ENCODE measurements at regions not wholly inside any gene's neighbourhood (a gene's known extent, or its start where the extent isn't known, plus 50 kb on each side); places are given as distances from the start of the nearest gene placed in this dataset.

- H3K27me3 ChIP-seq, result no peaks in the 10 kb centered on the region
- no peak overlapping the region for H3K27ac ChIP-seq
- H3K36me3 ChIP-seq, result no peaks in the 10 kb centered on the region
- H3K4me3 ChIP-seq, result no peak overlapping the region
- 63% methylated on average over 7 of the region's 7 CpGs for WGBS
- H3K9me3 ChIP-seq, result no peaks in the 10 kb centered on the region
- DNase-seq (ENCODE audit: low spot score in 2 of 2), result no peak
- no peak for TF ChIP-seq EP300 (IDR thresholded peaks at IDR 0.05)
- no peak for TF ChIP-seq CTCF (IDR thresholded peaks at IDR 0.05)
- no peak for TF ChIP-seq POLR2AphosphoS5 (IDR thresholded peaks at IDR 0.05)
- no peak for TF ChIP-seq POLR2A (IDR thresholded peaks at IDR 0.05)
- H3K4me1 ChIP-seq, result peaks cover 11% of the 10 kb centered on the region
These were observed 307.3 kb upstream of the MPDZ start for GRCh38 chr9:13586587-13587374.

- no peak overlapping the region for H3K27ac ChIP-seq
- H3K27me3 ChIP-seq, result no peaks in the 10 kb centered on the region
- WGBS, result 92% methylated on average over 5 of the region's 5 CpGs
- H3K9me3 ChIP-seq, result no peaks in the 10 kb centered on the region
- H3K4me1 ChIP-seq, result no peaks in the 10 kb centered on the region
- TF ChIP-seq EP300 (IDR thresholded peaks at IDR 0.05) (no peak), POLR2AphosphoS5 (IDR thresholded peaks at IDR 0.05) (no peak), POLR2A (IDR thresholded peaks at IDR 0.05) (no peak), CTCF (IDR thresholded peaks at IDR 0.05) (no peak)
- no peak for DNase-seq (ENCODE audit: low spot score in 2 of 2)
- H3K4me3 ChIP-seq, result no peak overlapping the region
- no peaks in the 10 kb centered on the region for H3K36me3 ChIP-seq
These were observed 301.3 kb upstream of the MPDZ start for GRCh38 chr9:13580760-13581159.

- Histone ChIP-seq H3K9me3 (no peaks in the 10 kb centered on the region), H3K4me1 (no peaks in the 10 kb centered on the region), H3K27me3 (no peaks in the 10 kb centered on the region), H3K4me3 (no peak overlapping the region), H3K27ac (no peak overlapping the region), H3K36me3 (no peaks in the 10 kb centered on the region)
- TF ChIP-seq CTCF (IDR thresholded peaks at IDR 0.05) (no peak), POLR2A (IDR thresholded peaks at IDR 0.05) (no peak), POLR2AphosphoS5 (IDR thresholded peaks at IDR 0.05) (no peak), EP300 (IDR thresholded peaks at IDR 0.05) (no peak)
- DNase-seq (ENCODE audit: low spot score in 2 of 2), result no peak
- WGBS, result 72% methylated on average over 3 of the region's 3 CpGs
These were observed 300.6 kb upstream of the MPDZ start for GRCh38 chr9:13580131-13580530.

- Histone ChIP-seq H3K36me3 (no peaks in the 10 kb centered on the region), H3K27me3 (no peaks in the 10 kb centered on the region), H3K27ac (no peak overlapping the region), H3K4me3 (no peak overlapping the region), H3K9me3 (no peaks in the 10 kb centered on the region), H3K4me1 (no peaks in the 10 kb centered on the region)
- DNase-seq (ENCODE audit: low spot score in 2 of 2), result no peak
- TF ChIP-seq CTCF (IDR thresholded peaks at IDR 0.05) (no peak), POLR2AphosphoS5 (IDR thresholded peaks at IDR 0.05) (no peak), POLR2A (IDR thresholded peaks at IDR 0.05) (no peak), EP300 (IDR thresholded peaks at IDR 0.05) (no peak)
These were observed 296.6 kb upstream of the MPDZ start for GRCh38 chr9:13576101-13576500.

GRCh38 chr9:13575558-13575957 is 296.1 kb upstream of the MPDZ start:
- H3K9me3 ChIP-seq, result no peaks in the 10 kb centered on the region
- H3K4me1 ChIP-seq, result peaks cover 4% of the 10 kb centered on the region
- no peak for TF ChIP-seq EP300 (IDR thresholded peaks at IDR 0.05)
- no peak for TF ChIP-seq CTCF (IDR thresholded peaks at IDR 0.05)
- TF ChIP-seq POLR2AphosphoS5 (IDR thresholded peaks at IDR 0.05), result no peak
- TF ChIP-seq POLR2A (IDR thresholded peaks at IDR 0.05), result no peak
- DNase-seq (ENCODE audit: low spot score in 2 of 2), result no peak
- no peaks in the 10 kb centered on the region for H3K27me3 ChIP-seq
- H3K36me3 ChIP-seq, result no peaks in the 10 kb centered on the region
- 100% methylated on average over 1 of the region's 1 CpG for WGBS
- no peak overlapping the region for H3K4me3 ChIP-seq
- no peak overlapping the region for H3K27ac ChIP-seq

All from suprapubic skin (tissue), 4 donors.